ENCODE measurements at regions not wholly inside any gene's neighbourhood (a gene's known extent, or its start where the extent isn't known, plus 50 kb on each side); places are given as distances from the start of the nearest gene placed in this dataset.

- no peak for TF ChIP-seq CTCF (conservative IDR thresholded peaks at IDR 0.05)
- H3K27ac ChIP-seq: no peak overlapping the region
Observed at GRCh38 chr12:115103884-115104883, 420.2 kb upstream of the TBX3 start.

- no peak for TF ChIP-seq CTCF (conservative IDR thresholded peaks at IDR 0.05)
- no peak overlapping the region for H3K27ac ChIP-seq
Observed at GRCh38 chr12:115102450-115102849, 418.5 kb upstream of the TBX3 start.

GRCh38 chr12:115101520-115101919, 417.5 kb upstream of the TBX3 start:
- H3K27ac ChIP-seq: no peak overlapping the region
- no peak for TF ChIP-seq CTCF (conservative IDR thresholded peaks at IDR 0.05)

- H3K27ac ChIP-seq: no peak overlapping the region
- no peak for TF ChIP-seq CTCF (conservative IDR thresholded peaks at IDR 0.05)
Observed at GRCh38 chr12:115097416-115097815, 413.4 kb upstream of the TBX3 start.

GRCh38 chr12:115096588-115097397, 412.8 kb upstream of the TBX3 start:
- H3K27ac ChIP-seq: no peak overlapping the region
- no peak for TF ChIP-seq CTCF (conservative IDR thresholded peaks at IDR 0.05)

GRCh38 chr12:115095073-115095748, 411.2 kb upstream of the TBX3 start:
- TF ChIP-seq CTCF (conservative IDR thresholded peaks at IDR 0.05): no peak
- H3K27ac ChIP-seq: no peak overlapping the region
